ENCODE measurements at regions not wholly inside any gene's neighbourhood (a gene's known extent, or its start where the extent isn't known, plus 50 kb on each side); places are given as distances from the start of the nearest gene placed in this dataset.

DNA sequence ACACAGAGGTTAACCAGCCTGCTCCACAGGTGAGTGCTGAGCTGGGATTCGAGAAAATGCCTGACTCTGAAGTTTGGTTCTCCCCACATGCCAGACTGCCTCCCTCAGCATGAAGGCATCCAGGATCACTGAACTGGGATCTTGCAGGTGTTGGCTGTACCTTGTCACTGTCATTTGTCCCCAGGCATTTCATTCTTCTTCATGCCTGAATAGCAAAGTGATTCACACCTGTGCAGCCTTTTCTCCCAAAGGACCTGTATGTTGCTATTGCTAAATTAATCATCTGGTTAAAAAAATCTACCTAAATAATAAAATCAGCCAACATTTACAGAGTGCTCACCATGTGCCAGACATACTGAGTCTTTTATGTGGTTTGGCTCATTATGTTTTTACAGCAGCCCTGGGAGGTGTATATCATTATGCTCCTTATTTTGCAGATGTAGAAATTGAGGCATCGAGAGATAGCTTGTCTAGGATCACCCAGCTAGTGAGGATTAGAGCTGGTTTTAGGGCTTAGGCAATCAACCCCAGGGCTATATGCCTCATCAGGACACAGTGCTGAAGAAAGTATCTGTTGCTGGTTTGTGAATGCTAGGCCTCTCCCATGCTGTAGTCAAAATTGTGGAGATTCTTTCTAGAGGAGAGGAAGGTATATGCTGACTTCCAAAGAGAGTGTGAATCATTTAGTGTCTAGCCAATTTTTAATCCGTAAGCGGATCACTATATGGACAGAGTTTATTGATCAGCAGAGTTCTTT, 204.4 kb downstream of the HIPK3 start:
- H3K9me3 Mint-ChIP-seq = no peaks in the 10 kb centered on the region
- H3K4me3 ChIP-seq (ENCODE audit: control insufficient read depth in 1 of 2, extremely low read depth in 1 of 2, low read length in 1 of 2) = no peak overlapping the region
- no peaks in the 10 kb centered on the region for H3K36me3 ChIP-seq (ENCODE audit: control insufficient read depth in 2 of 2, extremely low read depth in 1 of 2, insufficient read depth in 1 of 2, low read length in 1 of 2)
- ChIA-PET POLR2A (interaction anchor here in 1 of 2 donors (0.6 kb wide), 1 partner anchor 489 kb away, joined by 3 read pairs; no protein-coding TSS in a partner anchor), CTCF (no interaction called here)
- no peak overlapping the region for H3K27ac Mint-ChIP-seq
- peaks cover 0 to 5% of the 10 kb centered on the region in 2 experiments for H3K27me3 ChIP-seq (replicated peaks in 1 of 2; ENCODE audit: control insufficient read depth in 2 of 2, extremely low read depth in 1 of 2, insufficient read depth in 2 of 2, low read length in 1 of 2)
- WGBS (ENCODE audit: insufficient coverage) = 84% methylated on average over 4 of the region's 4 CpGs
- no peak overlapping the region for H3K27ac ChIP-seq (ENCODE audit: low read length)
- ATAC-seq (replicated peaks in 1 of 4) (no peak), DNase-seq (no peak)
- H3K4me1 ChIP-seq (ENCODE audit: control insufficient read depth in 1 of 2, extremely low read depth in 1 of 2, insufficient read depth in 2 of 2, low read length in 2 of 2) = no peaks in the 10 kb centered on the region
- H3K36me3 Mint-ChIP-seq = no peaks in the 10 kb centered on the region
- peaks cover 9 to 26% of the 10 kb centered on the region in 2 donors for H3K27me3 Mint-ChIP-seq
- H3K9me3 ChIP-seq = no peaks in the 10 kb centered on the region
- no peaks in the 10 kb centered on the region for H3K4me1 Mint-ChIP-seq
- H3K4me3 Mint-ChIP-seq = no peak overlapping the region

DNA sequence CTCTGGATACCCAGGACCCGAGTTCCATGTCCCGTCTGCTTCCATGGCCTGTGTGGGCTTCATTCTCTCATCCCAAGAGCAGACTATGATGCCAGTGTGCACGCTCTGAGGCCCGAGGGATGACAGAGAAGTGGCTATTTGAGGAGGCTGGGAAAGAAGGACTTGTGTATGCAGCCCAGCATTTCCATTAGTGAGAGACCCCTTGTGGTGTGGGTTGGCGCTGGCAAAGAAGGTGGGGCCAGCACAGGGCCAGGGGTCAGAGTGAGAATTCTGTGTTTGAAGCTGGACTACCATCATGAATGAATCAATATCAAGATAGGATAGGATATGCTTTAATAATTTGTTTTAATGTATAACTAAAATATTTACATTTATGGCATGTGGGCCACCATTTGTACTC, 200.8 kb downstream of the HIPK3 start:
- Mint-ChIP-seq H3K36me3 (no peaks in the 10 kb centered on the region), H3K4me3 (no peak overlapping the region), H3K27ac (no peak overlapping the region), H3K9me3 (no peaks in the 10 kb centered on the region), H3K4me1 (no peaks in the 10 kb centered on the region), H3K27me3 (peaks cover 13 to 21% of the 10 kb centered on the region in 2 donors)
- Histone ChIP-seq H3K27me3 (replicated peaks in 1 of 2; ENCODE audit: control insufficient read depth in 2 of 2, extremely low read depth in 1 of 2, insufficient read depth in 2 of 2, low read length in 1 of 2) (peaks cover 0 to 5% of the 10 kb centered on the region in 2 experiments), H3K36me3 (ENCODE audit: control insufficient read depth in 2 of 2, extremely low read depth in 1 of 2, insufficient read depth in 1 of 2, low read length in 1 of 2) (no peaks in the 10 kb centered on the region), H3K4me3 (ENCODE audit: control insufficient read depth in 1 of 2, extremely low read depth in 1 of 2, low read length in 1 of 2) (no peak overlapping the region), H3K27ac (ENCODE audit: low read length) (no peak overlapping the region), H3K9me3 (no peaks in the 10 kb centered on the region), H3K4me1 (ENCODE audit: control insufficient read depth in 1 of 2, extremely low read depth in 1 of 2, insufficient read depth in 2 of 2, low read length in 2 of 2) (no peaks in the 10 kb centered on the region)
- POLR2A ChIA-PET = no interaction called here
- CTCF ChIA-PET = no interaction called here
- DNase-seq (no peak), ATAC-seq (replicated peaks in 1 of 4) (no peak)
- 90% methylated on average over 4 of the region's 5 CpGs for WGBS (ENCODE audit: insufficient coverage)

DNA sequence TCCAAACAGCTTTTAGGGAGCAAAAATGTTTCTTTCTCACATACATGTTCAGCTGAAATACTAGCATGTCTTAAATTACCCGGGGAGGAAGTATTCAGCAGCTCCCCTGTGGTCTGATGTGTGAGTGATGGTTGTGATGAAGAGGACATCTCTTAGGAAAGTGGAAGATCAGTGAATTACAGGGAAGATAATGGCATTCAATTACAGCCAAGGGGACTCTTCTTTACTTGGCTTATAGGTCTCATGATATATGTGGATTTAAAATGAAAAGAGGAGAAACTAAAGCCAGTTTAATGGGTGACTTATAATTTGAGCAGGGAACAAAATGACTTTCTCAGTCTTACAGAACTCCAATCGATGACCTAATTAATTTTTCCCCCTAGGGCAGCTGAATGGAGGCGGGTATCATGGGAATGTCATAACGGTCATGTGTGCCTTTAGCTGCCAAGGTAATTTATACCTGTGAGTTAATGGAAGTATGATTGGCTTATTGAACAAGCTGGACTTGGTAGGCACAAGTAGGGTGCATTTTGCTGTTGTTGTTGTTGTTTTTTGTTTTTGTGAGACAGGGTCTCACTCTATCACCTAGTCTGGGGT, 198.8 kb downstream of the HIPK3 start:
- no peaks in the 10 kb centered on the region for H3K36me3 Mint-ChIP-seq
- WGBS (ENCODE audit: insufficient coverage) = no CpG with 5 or more reads among the region's 4 CpGs
- CTCF ChIA-PET = no interaction called here

DNA sequence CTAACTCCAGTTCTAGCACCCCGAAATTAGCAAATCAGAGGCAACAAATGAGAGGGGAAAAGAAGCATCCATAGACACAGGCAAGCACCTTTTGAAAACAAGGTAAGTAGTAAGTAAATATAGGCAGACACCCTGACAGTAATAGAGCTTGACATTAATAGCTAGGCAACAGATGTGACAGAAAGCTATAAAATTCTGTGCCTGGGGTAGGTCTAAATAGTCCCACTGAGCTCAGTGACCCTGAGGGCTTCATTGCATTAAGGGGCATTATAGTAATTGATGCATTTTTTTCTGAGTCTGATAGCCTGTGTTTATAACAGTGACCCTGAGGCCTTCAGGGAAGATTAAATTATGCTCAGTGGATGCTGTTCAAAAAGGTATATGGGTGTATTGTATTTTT, 197.1 kb downstream of the HIPK3 start:
- DNase-seq (no peak), ATAC-seq (replicated peaks in 1 of 4) (no peak)
- Mint-ChIP-seq H3K9me3 (no peaks in the 10 kb centered on the region), H3K4me1 (no peaks in the 10 kb centered on the region), H3K27ac (no peak overlapping the region), H3K27me3 (peaks cover 18 to 27% of the 10 kb centered on the region in 2 donors), H3K4me3 (no peak overlapping the region), H3K36me3 (no peaks in the 10 kb centered on the region)
- ChIA-PET CTCF (no interaction called here), POLR2A (interaction anchor here in 1 of 2 donors (0.5 kb wide), 1 partner anchor 10 kb away, joined by 3 read pairs; no protein-coding TSS in a partner anchor)
- Histone ChIP-seq H3K9me3 (no peaks in the 10 kb centered on the region), H3K36me3 (ENCODE audit: control insufficient read depth in 2 of 2, extremely low read depth in 1 of 2, insufficient read depth in 1 of 2, low read length in 1 of 2) (no peaks in the 10 kb centered on the region), H3K27me3 (replicated peaks in 1 of 2; ENCODE audit: control insufficient read depth in 2 of 2, extremely low read depth in 1 of 2, insufficient read depth in 2 of 2, low read length in 1 of 2) (peaks cover 0 to 14% of the 10 kb centered on the region in 2 experiments), H3K4me1 (ENCODE audit: control insufficient read depth in 1 of 2, extremely low read depth in 1 of 2, insufficient read depth in 2 of 2, low read length in 2 of 2) (no peaks in the 10 kb centered on the region), H3K4me3 (ENCODE audit: control insufficient read depth in 1 of 2, extremely low read depth in 1 of 2, low read length in 1 of 2) (no peak overlapping the region), H3K27ac (ENCODE audit: low read length) (no peak overlapping the region)
- no CpG with 5 or more reads among the region's 1 CpG for WGBS (ENCODE audit: insufficient coverage)

More for the DNA sequence above, 198.8 kb downstream of the HIPK3 start:
- Mint-ChIP-seq H3K9me3 (no peaks in the 10 kb centered on the region), H3K27ac (no peak overlapping the region), H3K4me3 (no peak overlapping the region), H3K27me3 (peaks cover 20 to 30% of the 10 kb centered on the region in 2 donors), H3K4me1 (no peaks in the 10 kb centered on the region)
- Histone ChIP-seq H3K9me3 (no peaks in the 10 kb centered on the region), H3K27ac (ENCODE audit: low read length) (no peak overlapping the region), H3K36me3 (ENCODE audit: control insufficient read depth in 2 of 2, extremely low read depth in 1 of 2, insufficient read depth in 1 of 2, low read length in 1 of 2) (no peaks in the 10 kb centered on the region), H3K27me3 (replicated peaks in 1 of 2; ENCODE audit: control insufficient read depth in 2 of 2, extremely low read depth in 1 of 2, insufficient read depth in 2 of 2, low read length in 1 of 2) (peaks cover 0 to 9% of the 10 kb centered on the region in 2 experiments), H3K4me3 (ENCODE audit: control insufficient read depth in 1 of 2, extremely low read depth in 1 of 2, low read length in 1 of 2) (no peak overlapping the region), H3K4me1 (ENCODE audit: control insufficient read depth in 1 of 2, extremely low read depth in 1 of 2, insufficient read depth in 2 of 2, low read length in 2 of 2) (no peaks in the 10 kb centered on the region)
- DNase-seq (no peak), ATAC-seq (replicated peaks in 1 of 4) (no peak)
- POLR2A ChIA-PET = interaction anchor here in 1 of 2 donors (0.5 kb wide), 1 partner anchor 567 kb away, joined by 3 read pairs; no protein-coding TSS in a partner anchor

DNA sequence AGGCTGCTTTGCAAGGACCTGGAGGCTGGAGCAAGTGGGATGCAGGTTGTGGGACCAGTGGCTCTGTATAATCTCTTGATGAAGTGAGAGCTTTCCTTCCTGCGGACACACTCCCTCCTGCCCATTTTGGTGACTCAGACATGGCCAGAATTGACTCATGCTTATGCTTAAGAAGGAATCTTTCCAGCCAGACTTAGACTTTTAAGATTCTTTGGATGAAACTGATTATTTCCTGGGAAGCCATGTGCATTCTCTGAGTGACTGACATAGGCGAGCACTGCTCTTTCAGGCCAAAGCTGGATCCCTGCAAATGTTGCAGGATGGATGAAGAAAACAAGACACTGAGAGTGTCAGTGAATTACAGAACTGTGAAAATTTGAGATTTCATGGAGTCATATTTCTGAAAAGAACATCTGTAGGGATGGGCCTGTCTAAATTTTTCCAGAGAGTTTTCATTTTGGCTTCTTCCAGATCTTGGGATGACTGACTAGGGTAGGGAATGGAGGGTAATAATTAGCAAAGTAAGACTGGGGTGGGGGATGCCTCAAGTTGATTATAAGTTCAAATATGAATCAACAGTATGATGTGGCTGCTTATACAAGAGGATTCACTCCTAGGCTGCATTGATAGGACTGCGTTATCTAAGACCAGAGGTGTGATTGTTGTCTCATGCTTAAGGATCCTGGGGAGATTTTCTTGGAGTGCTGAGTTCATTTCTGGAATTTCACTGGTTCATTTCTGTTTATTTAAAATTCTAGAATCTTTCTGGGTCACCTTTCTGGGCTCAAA, 195.8 kb downstream of the HIPK3 start:
- H3K9me3 Mint-ChIP-seq = no peaks in the 10 kb centered on the region
- no peak overlapping the region for H3K27ac Mint-ChIP-seq
- Histone ChIP-seq H3K27ac (ENCODE audit: low read length) (no peak overlapping the region), H3K4me3 (ENCODE audit: control insufficient read depth in 1 of 2, extremely low read depth in 1 of 2, low read length in 1 of 2) (no peak overlapping the region), H3K27me3 (replicated peaks in 1 of 2; ENCODE audit: control insufficient read depth in 2 of 2, extremely low read depth in 1 of 2, insufficient read depth in 2 of 2, low read length in 1 of 2) (peaks cover 0 to 14% of the 10 kb centered on the region in 2 experiments), H3K9me3 (no peaks in the 10 kb centered on the region), H3K36me3 (ENCODE audit: control insufficient read depth in 2 of 2, extremely low read depth in 1 of 2, insufficient read depth in 1 of 2, low read length in 1 of 2) (no peaks in the 10 kb centered on the region), H3K4me1 (ENCODE audit: control insufficient read depth in 1 of 2, extremely low read depth in 1 of 2, insufficient read depth in 2 of 2, low read length in 2 of 2) (no peaks in the 10 kb centered on the region)
- POLR2A ChIA-PET = no interaction called here
- WGBS (ENCODE audit: insufficient coverage) = 81% methylated on average over 2 of the region's 3 CpGs
- no peaks in the 10 kb centered on the region for H3K4me1 Mint-ChIP-seq
- no peak for DNase-seq
- ATAC-seq (replicated peaks in 1 of 4) = no peak
- CTCF ChIA-PET = no interaction called here
- peaks cover 19 to 20% of the 10 kb centered on the region in 2 donors for H3K27me3 Mint-ChIP-seq
- H3K4me3 Mint-ChIP-seq = no peak overlapping the region
- no peaks in the 10 kb centered on the region for H3K36me3 Mint-ChIP-seq

DNA sequence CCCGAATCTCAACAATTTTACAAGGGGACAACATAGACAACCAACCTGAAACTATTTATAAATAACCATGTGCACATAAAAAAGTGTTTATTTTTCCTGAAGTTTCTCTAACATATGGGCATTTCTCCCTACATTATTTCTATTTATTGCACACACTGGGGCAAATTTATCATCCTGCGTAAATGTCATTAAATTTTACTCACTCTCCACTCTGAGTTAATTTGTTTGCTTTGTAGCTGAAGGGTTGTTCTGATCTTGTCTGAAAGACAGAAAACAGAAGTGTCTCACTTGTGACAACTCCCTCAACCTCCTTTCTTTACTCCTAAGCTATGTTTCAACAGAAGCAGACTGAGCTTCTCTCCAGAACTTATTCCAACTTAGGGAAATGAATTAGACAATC, 194.2 kb downstream of the HIPK3 start:
- Histone ChIP-seq H3K4me1 (ENCODE audit: control insufficient read depth in 1 of 2, extremely low read depth in 1 of 2, insufficient read depth in 2 of 2, low read length in 2 of 2) (no peaks in the 10 kb centered on the region), H3K4me3 (ENCODE audit: control insufficient read depth in 1 of 2, extremely low read depth in 1 of 2, low read length in 1 of 2) (no peak overlapping the region), H3K27ac (ENCODE audit: low read length) (no peak overlapping the region), H3K9me3 (no peaks in the 10 kb centered on the region), H3K36me3 (ENCODE audit: control insufficient read depth in 2 of 2, extremely low read depth in 1 of 2, insufficient read depth in 1 of 2, low read length in 1 of 2) (no peaks in the 10 kb centered on the region), H3K27me3 (replicated peaks in 1 of 2; ENCODE audit: control insufficient read depth in 2 of 2, extremely low read depth in 1 of 2, insufficient read depth in 2 of 2, low read length in 1 of 2) (peaks cover 0 to 9% of the 10 kb centered on the region in 2 experiments)
- ChIA-PET POLR2A (interaction anchor here in 1 of 2 donors (0.6 kb wide), 1 partner anchor 25 kb away, joined by 3 read pairs; no protein-coding TSS in a partner anchor), CTCF (no interaction called here)
- ATAC-seq (replicated peaks in 1 of 4) (no peak), DNase-seq (no peak)
- no peaks in the 10 kb centered on the region for H3K9me3 Mint-ChIP-seq
- H3K27ac Mint-ChIP-seq = no peak overlapping the region
- no CpG with 5 or more reads among the region's 2 CpGs for WGBS (ENCODE audit: insufficient coverage)
- H3K36me3 Mint-ChIP-seq = no peaks in the 10 kb centered on the region
- H3K4me3 Mint-ChIP-seq = no peak overlapping the region
- no peaks in the 10 kb centered on the region for H3K4me1 Mint-ChIP-seq
- H3K27me3 Mint-ChIP-seq = peaks cover 16 to 19% of the 10 kb centered on the region in 2 donors

Measured in T-cell (primary cell).